HL-60 (cell line): ENCODE measurements at regions not wholly inside any gene's neighbourhood (a gene's known extent, or its start where the extent isn't known, plus 50 kb on each side); places are given as distances from the start of the nearest gene placed in this dataset.

ENCODE experiments used
- GABPA ChIP-seq: IDR thresholded peaks from 2 replicates; pipeline ENCODE4 v1.6.1; 2012; ENCODE audit warnings: low read depth
- POLR2AphosphoS5 ChIP-seq: IDR thresholded peaks from 2 replicates; pipeline ENCODE4 v1.6.1; 2012; ENCODE audit warnings: low read depth
- SPI1 ChIP-seq: IDR thresholded peaks from 2 replicates; pipeline ENCODE4 v1.6.1; 2012; ENCODE audit warnings: low read depth, mild to moderate bottlenecking, borderline replicate concordance
- TF ChIP-seq, protein P1 (sequence below): IDR thresholded peaks from one replicate; pipeline ENCODE4 v1.5.1; 2011; ENCODE audit warnings: low read length, control low read depth, inconsistent platforms; ENCODE audit not compliant: insufficient read depth
- TF ChIP-seq, protein P2 (sequence below): IDR thresholded peaks from 2 replicates; pipeline ENCODE4 v1.6.1; 2012; ENCODE audit warnings: low read depth; ENCODE audit not compliant: insufficient replicate concordance

DNA sequence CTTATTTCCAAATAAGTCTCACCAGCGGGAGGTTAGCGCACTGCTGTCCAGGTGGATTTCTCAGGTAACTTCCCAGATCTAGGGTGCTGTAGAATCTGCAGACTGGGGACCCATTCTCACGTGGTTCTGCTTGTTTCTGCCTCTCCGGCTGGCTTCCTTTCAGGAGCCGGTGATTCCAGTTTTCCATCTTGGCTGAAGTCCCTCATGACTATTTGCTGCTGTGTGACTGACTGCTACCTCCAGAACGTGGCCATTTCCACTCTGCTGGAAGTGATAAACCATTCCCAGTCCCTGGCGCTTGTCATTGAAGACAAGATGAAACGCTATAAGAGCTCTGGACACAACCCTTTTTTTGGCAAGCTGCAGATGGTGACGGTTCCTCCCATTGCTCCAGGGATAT, 76.0 kb downstream of the DOP1B start:
- TF ChIP-seq, protein P1, sequence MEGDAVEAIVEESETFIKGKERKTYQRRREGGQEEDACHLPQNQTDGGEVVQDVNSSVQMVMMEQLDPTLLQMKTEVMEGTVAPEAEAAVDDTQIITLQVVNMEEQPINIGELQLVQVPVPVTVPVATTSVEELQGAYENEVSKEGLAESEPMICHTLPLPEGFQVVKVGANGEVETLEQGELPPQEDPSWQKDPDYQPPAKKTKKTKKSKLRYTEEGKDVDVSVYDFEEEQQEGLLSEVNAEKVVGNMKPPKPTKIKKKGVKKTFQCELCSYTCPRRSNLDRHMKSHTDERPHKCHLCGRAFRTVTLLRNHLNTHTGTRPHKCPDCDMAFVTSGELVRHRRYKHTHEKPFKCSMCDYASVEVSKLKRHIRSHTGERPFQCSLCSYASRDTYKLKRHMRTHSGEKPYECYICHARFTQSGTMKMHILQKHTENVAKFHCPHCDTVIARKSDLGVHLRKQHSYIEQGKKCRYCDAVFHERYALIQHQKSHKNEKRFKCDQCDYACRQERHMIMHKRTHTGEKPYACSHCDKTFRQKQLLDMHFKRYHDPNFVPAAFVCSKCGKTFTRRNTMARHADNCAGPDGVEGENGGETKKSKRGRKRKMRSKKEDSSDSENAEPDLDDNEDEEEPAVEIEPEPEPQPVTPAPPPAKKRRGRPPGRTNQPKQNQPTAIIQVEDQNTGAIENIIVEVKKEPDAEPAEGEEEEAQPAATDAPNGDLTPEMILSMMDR = no peak
- TF ChIP-seq GABPA (no peak), POLR2AphosphoS5 (no peak), SPI1 (no peak)
- TF ChIP-seq, protein P2, sequence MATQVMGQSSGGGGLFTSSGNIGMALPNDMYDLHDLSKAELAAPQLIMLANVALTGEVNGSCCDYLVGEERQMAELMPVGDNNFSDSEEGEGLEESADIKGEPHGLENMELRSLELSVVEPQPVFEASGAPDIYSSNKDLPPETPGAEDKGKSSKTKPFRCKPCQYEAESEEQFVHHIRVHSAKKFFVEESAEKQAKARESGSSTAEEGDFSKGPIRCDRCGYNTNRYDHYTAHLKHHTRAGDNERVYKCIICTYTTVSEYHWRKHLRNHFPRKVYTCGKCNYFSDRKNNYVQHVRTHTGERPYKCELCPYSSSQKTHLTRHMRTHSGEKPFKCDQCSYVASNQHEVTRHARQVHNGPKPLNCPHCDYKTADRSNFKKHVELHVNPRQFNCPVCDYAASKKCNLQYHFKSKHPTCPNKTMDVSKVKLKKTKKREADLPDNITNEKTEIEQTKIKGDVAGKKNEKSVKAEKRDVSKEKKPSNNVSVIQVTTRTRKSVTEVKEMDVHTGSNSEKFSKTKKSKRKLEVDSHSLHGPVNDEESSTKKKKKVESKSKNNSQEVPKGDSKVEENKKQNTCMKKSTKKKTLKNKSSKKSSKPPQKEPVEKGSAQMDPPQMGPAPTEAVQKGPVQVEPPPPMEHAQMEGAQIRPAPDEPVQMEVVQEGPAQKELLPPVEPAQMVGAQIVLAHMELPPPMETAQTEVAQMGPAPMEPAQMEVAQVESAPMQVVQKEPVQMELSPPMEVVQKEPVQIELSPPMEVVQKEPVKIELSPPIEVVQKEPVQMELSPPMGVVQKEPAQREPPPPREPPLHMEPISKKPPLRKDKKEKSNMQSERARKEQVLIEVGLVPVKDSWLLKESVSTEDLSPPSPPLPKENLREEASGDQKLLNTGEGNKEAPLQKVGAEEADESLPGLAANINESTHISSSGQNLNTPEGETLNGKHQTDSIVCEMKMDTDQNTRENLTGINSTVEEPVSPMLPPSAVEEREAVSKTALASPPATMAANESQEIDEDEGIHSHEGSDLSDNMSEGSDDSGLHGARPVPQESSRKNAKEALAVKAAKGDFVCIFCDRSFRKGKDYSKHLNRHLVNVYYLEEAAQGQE = no peak
